ENCODE measurements at regions not wholly inside any gene's neighbourhood (a gene's known extent, or its start where the extent isn't known, plus 50 kb on each side); places are given as distances from the start of the nearest gene placed in this dataset.

GRCh38 chr5:15263942-15264341 lies 236.0 kb upstream of the FBXL7 start:
- H3K9me3 Mint-ChIP-seq: peaks cover 13% of the 10 kb centered on the region
- DNase-seq (ENCODE audit: low spot score): no peak
- intact Hi-C loops (cut with micrococcal nuclease): no loop called here
- no peak overlapping the region for H3K27ac Mint-ChIP-seq
- H3K27me3 Mint-ChIP-seq (ENCODE audit: insufficient read depth): no peaks in the 10 kb centered on the region
- no peak overlapping the region for H3K4me3 Mint-ChIP-seq
- H3K4me1 Mint-ChIP-seq (ENCODE audit: low read depth): no peaks in the 10 kb centered on the region
- no peaks in the 10 kb centered on the region for H3K36me3 Mint-ChIP-seq (ENCODE audit: low read depth)

DNA sequence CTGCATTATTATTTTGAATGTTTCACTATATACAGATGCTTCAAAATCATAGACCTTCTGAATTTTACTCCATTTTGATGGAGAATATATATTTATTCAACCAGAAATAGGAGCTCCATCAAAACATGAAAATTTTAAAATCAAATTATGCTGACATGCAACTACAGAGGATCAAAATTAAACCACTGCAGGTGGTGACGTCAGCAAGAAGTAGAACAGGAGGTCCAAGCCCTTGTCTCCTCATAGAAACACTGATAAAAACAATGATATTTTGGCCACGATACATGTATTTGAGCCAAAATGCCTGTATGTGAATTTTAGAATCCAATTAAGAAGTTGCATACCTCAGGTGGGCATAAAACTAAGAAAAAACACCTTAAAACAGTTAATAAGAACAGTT lies 236.6 kb upstream of the FBXL7 start:
- no peak overlapping the region for H3K4me3 Mint-ChIP-seq
- H3K36me3 Mint-ChIP-seq (ENCODE audit: low read depth): no peaks in the 10 kb centered on the region
- no peaks in the 10 kb centered on the region for H3K27me3 Mint-ChIP-seq (ENCODE audit: insufficient read depth)
- no peak overlapping the region for H3K27ac Mint-ChIP-seq
- intact Hi-C loops (cut with micrococcal nuclease): no loop called here
- no peaks in the 10 kb centered on the region for H3K4me1 Mint-ChIP-seq (ENCODE audit: low read depth)
- DNase-seq (ENCODE audit: low spot score): no peak
- H3K9me3 Mint-ChIP-seq: peaks cover 10% of the 10 kb centered on the region

DNA sequence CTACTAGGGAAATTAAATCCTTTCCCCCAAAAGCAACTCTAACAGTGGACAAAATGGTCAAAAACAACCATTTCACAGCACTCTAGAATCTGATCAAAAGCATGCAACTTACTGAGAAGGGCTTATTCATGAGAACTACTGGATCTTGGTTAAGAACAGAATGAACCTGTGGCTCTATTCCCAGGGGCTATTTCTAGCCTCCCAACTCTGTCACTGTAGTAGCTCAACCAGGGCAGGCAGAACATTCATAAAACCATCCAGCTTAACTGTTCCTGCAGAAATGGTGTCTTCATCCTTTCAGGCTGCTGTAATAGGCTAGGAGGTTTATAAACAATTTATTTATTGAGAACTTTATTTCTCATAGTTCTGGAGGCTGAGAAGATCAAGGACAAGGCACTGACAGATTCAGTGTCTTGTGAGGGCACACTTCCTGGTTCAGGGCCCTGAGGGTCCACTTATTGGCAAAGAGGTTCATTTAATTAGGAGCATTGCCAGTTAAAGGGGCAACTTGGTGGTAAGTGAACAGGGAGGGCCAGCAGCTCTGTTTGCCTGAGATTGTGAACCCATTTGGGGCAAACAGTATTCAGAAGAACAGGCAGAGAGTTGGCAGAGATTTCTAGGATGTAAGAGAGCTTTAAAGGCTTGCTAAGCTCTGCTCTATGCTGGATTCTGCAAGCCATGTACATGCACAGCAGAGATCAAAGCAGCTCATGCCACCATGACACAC lies 238.5 kb upstream of the FBXL7 start:
- no peak for DNase-seq (ENCODE audit: low spot score)
- no peaks in the 10 kb centered on the region for H3K36me3 Mint-ChIP-seq (ENCODE audit: low read depth)
- H3K9me3 Mint-ChIP-seq: no peaks in the 10 kb centered on the region
- no peak overlapping the region for H3K27ac Mint-ChIP-seq
- intact Hi-C loops (cut with micrococcal nuclease): no loop called here
- no peak overlapping the region for H3K4me3 Mint-ChIP-seq
- H3K4me1 Mint-ChIP-seq (ENCODE audit: low read depth): no peaks in the 10 kb centered on the region
- H3K27me3 Mint-ChIP-seq (ENCODE audit: insufficient read depth): no peaks in the 10 kb centered on the region

- Mint-ChIP-seq H3K9me3 (no peaks in the 10 kb centered on the region), H3K4me1 (ENCODE audit: low read depth) (no peaks in the 10 kb centered on the region), H3K4me3 (no peak overlapping the region), H3K27ac (no peak overlapping the region), H3K36me3 (ENCODE audit: low read depth) (no peaks in the 10 kb centered on the region), H3K27me3 (ENCODE audit: insufficient read depth) (no peaks in the 10 kb centered on the region)
- DNase-seq (ENCODE audit: low spot score): no peak
- intact Hi-C loops (cut with micrococcal nuclease): no loop called here
These were observed 239.4 kb upstream of the FBXL7 start for GRCh38 chr5:15260356-15261268.

- DNase-seq (ENCODE audit: low spot score): no peak
- H3K9me3 Mint-ChIP-seq: no peaks in the 10 kb centered on the region
- H3K27me3 Mint-ChIP-seq (ENCODE audit: insufficient read depth): no peaks in the 10 kb centered on the region
- H3K27ac Mint-ChIP-seq: no peak overlapping the region
- H3K4me1 Mint-ChIP-seq (ENCODE audit: low read depth): no peaks in the 10 kb centered on the region
- H3K36me3 Mint-ChIP-seq (ENCODE audit: low read depth): no peaks in the 10 kb centered on the region
- intact Hi-C loops (cut with micrococcal nuclease): no loop called here
- H3K4me3 Mint-ChIP-seq: no peak overlapping the region
These were observed 243.5 kb upstream of the FBXL7 start for GRCh38 chr5:15256485-15256884.

DNA sequence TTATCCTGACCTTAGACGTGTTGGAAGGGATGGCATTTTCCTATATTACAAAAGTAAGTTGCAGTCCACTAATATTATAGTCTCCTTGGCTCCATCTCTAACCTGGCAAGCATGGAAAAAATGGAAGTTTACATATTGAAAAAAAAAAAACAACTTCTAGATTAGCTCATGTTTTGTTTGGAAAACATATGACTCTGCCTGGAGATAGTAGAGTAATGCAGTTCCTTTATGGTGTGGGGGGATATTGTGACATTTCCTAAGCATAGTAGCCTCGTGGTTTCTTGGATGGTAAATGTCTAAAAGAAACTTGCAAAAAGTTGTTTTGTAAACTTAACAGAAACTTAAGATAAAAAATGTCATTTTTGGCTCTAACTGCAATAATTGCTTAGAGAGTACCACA lies 244.4 kb upstream of the FBXL7 start:
- Mint-ChIP-seq H3K36me3 (ENCODE audit: low read depth) (no peaks in the 10 kb centered on the region), H3K27ac (no peak overlapping the region), H3K4me1 (ENCODE audit: low read depth) (no peaks in the 10 kb centered on the region), H3K9me3 (no peaks in the 10 kb centered on the region), H3K27me3 (ENCODE audit: insufficient read depth) (no peaks in the 10 kb centered on the region), H3K4me3 (no peak overlapping the region)
- intact Hi-C loops (cut with micrococcal nuclease): no loop called here
- no peak for DNase-seq (ENCODE audit: low spot score)

- Mint-ChIP-seq H3K27ac (no peak overlapping the region), H3K27me3 (ENCODE audit: insufficient read depth) (no peaks in the 10 kb centered on the region), H3K36me3 (ENCODE audit: low read depth) (no peaks in the 10 kb centered on the region), H3K4me3 (no peak overlapping the region), H3K4me1 (ENCODE audit: low read depth) (no peaks in the 10 kb centered on the region), H3K9me3 (no peaks in the 10 kb centered on the region)
- intact Hi-C loops (cut with micrococcal nuclease): no loop called here
- no peak for DNase-seq (ENCODE audit: low spot score)
These were observed 245.4 kb upstream of the FBXL7 start for GRCh38 chr5:15254607-15255006.

DNA sequence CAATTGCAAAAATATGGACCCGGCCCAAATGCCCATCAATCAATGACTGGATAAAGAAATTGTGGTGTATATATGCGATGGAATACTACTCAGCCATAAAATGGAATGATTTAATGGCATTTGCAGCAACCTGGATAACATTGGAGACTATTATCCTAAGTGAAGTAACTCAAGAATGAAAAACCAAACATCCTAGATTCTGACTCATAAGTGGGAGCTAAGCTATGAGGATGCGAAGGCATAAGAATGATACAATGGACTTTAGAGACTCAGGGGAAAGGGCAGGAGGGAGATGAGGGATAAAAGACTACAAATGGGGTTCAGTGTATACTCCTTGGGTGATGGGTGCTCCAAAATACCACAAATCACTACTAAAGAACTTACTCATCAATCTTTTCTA lies 247.6 kb upstream of the FBXL7 start:
- intact Hi-C loops (cut with micrococcal nuclease): no loop called here
- Mint-ChIP-seq H3K9me3 (no peaks in the 10 kb centered on the region), H3K4me1 (ENCODE audit: low read depth) (no peaks in the 10 kb centered on the region), H3K27ac (no peak overlapping the region), H3K27me3 (ENCODE audit: insufficient read depth) (no peaks in the 10 kb centered on the region), H3K4me3 (no peak overlapping the region), H3K36me3 (ENCODE audit: low read depth) (no peaks in the 10 kb centered on the region)
- DNase-seq (ENCODE audit: low spot score): no peak

- H3K4me1 Mint-ChIP-seq (ENCODE audit: low read depth): no peaks in the 10 kb centered on the region
- DNase-seq (ENCODE audit: low spot score): no peak
- peaks cover 14% of the 10 kb centered on the region for H3K9me3 Mint-ChIP-seq
- H3K27me3 Mint-ChIP-seq (ENCODE audit: insufficient read depth): no peaks in the 10 kb centered on the region
- H3K36me3 Mint-ChIP-seq (ENCODE audit: low read depth): no peaks in the 10 kb centered on the region
- no peak overlapping the region for H3K4me3 Mint-ChIP-seq
- intact Hi-C loops (cut with micrococcal nuclease): no loop called here
- no peak overlapping the region for H3K27ac Mint-ChIP-seq
These were observed 250.8 kb upstream of the FBXL7 start for GRCh38 chr5:15249152-15249551.

DNA sequence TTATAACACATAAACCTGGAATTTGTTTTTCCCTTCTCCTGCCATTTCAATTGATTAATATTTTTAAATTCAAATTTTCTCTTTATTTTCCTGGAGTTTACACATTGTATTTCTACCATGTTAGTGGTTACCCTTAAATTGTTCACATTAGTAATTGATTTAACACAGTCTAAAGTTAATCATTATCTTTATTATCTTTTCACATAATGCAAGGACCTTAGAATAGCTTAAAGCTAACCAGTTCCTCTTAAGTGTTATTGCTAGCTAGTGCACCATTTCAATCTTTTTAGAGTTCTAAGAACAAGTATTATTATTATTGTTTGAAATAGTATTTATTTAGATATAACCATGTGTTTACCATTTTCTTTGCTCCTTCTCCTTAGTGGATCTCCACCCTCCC lies 251.2 kb upstream of the FBXL7 start:
- intact Hi-C loops (cut with micrococcal nuclease): no loop called here
- no peak overlapping the region for H3K4me3 Mint-ChIP-seq
- H3K4me1 Mint-ChIP-seq (ENCODE audit: low read depth): no peaks in the 10 kb centered on the region
- H3K27me3 Mint-ChIP-seq (ENCODE audit: insufficient read depth): no peaks in the 10 kb centered on the region
- no peak overlapping the region for H3K27ac Mint-ChIP-seq
- H3K9me3 Mint-ChIP-seq: peaks cover 17% of the 10 kb centered on the region
- DNase-seq (ENCODE audit: low spot score): no peak
- no peaks in the 10 kb centered on the region for H3K36me3 Mint-ChIP-seq (ENCODE audit: low read depth)

DNA sequence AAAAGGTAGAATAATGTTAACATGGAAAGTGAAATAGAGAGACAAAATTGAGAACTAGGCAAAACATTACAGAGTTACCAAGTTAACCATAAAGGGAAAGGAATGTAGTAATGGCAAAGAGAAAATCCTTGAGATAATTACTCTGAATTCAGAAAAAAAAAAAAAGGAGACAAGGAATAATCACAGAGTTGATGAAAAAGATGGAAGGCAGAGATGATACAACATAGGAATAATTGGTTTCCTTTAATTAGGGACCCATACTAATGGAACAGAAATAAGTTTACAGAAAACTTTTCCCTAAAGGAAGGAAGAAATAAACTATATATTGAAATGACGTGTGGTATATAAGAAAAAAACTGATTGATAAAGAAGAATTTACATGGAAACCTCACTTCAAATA lies 254.1 kb upstream of the FBXL7 start:
- Mint-ChIP-seq H3K27ac (no peak overlapping the region), H3K4me1 (ENCODE audit: low read depth) (no peaks in the 10 kb centered on the region), H3K4me3 (no peak overlapping the region), H3K9me3 (peaks cover 22% of the 10 kb centered on the region), H3K27me3 (ENCODE audit: insufficient read depth) (no peaks in the 10 kb centered on the region), H3K36me3 (ENCODE audit: low read depth) (no peaks in the 10 kb centered on the region)
- intact Hi-C loops (cut with micrococcal nuclease): no loop called here
- no peak for DNase-seq (ENCODE audit: low spot score)

GRCh38 chr5:15243301-15244020 lies 256.5 kb upstream of the FBXL7 start:
- H3K27me3 Mint-ChIP-seq (ENCODE audit: insufficient read depth): no peaks in the 10 kb centered on the region
- intact Hi-C loops (cut with micrococcal nuclease): no loop called here
- H3K9me3 Mint-ChIP-seq: peaks cover 34% of the 10 kb centered on the region
- no peaks in the 10 kb centered on the region for H3K4me1 Mint-ChIP-seq (ENCODE audit: low read depth)
- DNase-seq (ENCODE audit: low spot score): no peak
- H3K4me3 Mint-ChIP-seq: no peak overlapping the region
- no peaks in the 10 kb centered on the region for H3K36me3 Mint-ChIP-seq (ENCODE audit: low read depth)
- no peak overlapping the region for H3K27ac Mint-ChIP-seq

GRCh38 chr5:15241216-15241821 lies 258.7 kb upstream of the FBXL7 start:
- intact Hi-C loops (cut with micrococcal nuclease): no loop called here
- peaks cover 39% of the 10 kb centered on the region for H3K9me3 Mint-ChIP-seq

More at GRCh38 chr5:15241216-15241821, 258.7 kb upstream of the FBXL7 start:
- Mint-ChIP-seq H3K4me3 (no peak overlapping the region), H3K27ac (no peak overlapping the region), H3K27me3 (ENCODE audit: insufficient read depth) (no peaks in the 10 kb centered on the region), H3K36me3 (ENCODE audit: low read depth) (no peaks in the 10 kb centered on the region), H3K4me1 (ENCODE audit: low read depth) (no peaks in the 10 kb centered on the region)
- DNase-seq (ENCODE audit: low spot score): no peak
